Activated CD4-positive, CD25-positive, alpha-beta regulatory T cell (primary cell): ENCODE measurements at regions not wholly inside any gene's neighbourhood (a gene's known extent, or its start where the extent isn't known, plus 50 kb on each side); places are given as distances from the start of the nearest gene placed in this dataset.
A peak's percentile ranks its signal among the peaks of the same experiment; 100 is the strongest.
"Not testable (repeated sequence)": the region's sequence is repeated elsewhere in the genome, so short reads cannot be mapped to it uniquely, and the experiment has no call there.

Experiments used
- DNase-seq, 4 experiments: peaks; one replicate each; lab custom pipeline; 2025; lab: John Stamatoyannopoulos, UW

DNA sequence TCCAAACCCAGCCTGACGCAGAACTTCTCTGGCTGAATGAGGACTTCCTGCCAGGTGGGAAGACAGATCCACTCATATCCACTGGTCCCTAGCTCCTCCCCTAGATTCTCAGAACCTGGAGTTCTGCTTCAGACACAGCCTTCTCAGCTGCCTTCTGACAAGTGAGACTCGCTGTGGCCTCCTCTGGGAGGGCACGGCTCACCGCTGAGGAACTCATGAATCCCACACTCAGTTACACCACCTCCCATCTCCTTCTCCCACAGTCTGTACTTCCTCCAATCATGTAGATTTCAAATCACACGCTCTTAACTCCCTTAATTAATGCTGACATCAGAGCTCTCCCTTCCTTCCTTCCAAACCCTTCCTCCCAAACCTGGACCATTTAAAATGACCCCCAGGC, 86.4 kb upstream of the TMEM45B start:
- no peak for DNase-seq

DNA sequence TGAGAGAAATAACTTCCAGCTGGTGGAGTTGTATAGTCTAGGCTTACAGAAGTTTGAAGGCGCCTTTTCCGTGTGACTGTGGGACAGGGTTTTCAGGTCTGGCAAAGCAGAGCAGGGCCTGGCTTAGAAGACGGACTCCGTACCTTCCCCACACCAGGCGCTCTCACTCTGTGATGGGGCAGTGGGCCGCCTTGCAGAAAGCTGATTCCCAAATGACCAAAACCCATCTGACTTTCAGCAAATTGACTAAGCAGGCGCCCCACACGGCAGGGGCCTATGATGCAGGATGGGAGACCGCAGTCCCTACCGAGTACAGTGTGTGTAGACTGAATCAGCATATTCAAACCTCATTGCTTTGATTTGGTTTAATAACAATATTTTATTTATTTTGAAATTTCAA, 85.8 kb upstream of the TMEM45B start:
- DNase-seq, result no peak

DNA sequence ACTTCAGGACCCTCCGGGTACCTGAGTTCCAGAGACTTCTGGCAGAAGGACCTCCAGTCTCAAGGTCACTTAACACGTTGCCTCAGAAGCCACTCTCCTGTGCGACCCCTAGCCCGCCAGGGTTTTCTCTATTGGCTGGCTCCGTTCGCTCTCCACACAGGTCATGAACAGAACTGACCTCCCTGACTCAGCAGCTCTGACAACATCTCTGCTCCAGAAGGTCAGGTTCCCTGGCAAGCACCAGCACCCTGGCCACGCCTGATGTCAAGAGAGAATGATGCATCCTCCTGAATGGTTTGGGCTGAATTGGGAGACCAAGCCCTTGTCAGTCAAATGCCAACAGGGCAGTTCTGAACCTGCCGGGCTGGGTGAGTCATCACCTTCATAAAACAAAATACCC, 84.3 kb upstream of the TMEM45B start:
- no peak for DNase-seq

DNA sequence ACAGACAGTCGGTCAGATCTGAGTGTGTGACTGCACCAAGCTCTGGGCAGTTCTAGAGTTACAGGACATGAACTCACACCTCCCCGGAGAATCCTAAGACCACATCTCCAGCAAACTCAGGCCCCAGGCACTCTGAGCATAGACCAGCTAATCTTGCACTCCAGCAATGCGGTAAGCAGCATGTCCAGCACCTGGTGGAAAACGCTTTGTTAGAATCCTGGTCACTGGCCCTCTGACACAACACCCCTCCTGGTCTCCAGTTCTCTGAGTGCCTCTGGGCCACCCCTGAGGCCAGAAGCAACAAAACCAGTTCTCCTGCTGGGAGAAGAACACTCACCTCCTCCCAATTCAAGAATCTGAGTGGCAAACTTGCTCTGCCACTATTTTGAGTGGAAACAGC, 82.7 kb upstream of the TMEM45B start:
- DNase-seq, result no peak

DNA sequence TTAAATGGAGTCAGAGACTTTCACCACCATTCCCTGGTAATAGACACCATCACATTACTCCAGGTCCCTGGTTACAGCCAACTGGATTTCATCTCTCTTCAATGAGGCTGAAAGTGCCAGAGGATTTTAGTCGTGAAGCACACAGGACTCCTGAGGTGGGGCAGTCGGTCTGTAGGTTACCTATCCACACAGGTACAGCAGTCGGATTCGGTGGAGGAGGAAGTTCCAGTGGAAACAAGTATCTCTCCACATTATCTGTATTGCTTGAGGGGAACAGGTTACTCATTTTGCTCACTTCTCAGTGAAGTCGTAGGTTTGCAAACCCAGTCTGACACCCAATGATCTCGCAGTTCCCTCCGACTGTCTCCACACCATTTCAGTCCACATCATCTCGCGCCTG, 82.3 kb upstream of the TMEM45B start:
- no peak for DNase-seq

DNA sequence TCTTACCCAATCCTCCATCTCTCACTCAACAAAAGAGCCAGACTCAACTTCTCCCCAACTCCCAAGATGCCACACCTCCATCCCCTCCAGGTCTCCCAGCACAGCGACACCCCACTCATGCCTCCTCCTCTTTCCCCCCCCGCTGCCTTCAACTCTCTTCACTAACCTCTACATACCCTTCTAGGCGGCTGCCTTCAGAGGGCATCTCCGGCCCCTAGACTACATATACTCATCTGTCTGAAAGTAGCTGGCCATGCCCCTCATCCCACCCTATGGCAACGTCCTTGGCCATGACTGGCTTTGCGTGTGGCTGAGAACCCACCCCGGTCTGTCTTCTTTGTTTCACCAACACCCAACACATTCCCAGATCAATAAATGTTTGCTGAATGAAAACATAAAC, 81.7 kb upstream of the TMEM45B start:
- no peak for DNase-seq

DNA sequence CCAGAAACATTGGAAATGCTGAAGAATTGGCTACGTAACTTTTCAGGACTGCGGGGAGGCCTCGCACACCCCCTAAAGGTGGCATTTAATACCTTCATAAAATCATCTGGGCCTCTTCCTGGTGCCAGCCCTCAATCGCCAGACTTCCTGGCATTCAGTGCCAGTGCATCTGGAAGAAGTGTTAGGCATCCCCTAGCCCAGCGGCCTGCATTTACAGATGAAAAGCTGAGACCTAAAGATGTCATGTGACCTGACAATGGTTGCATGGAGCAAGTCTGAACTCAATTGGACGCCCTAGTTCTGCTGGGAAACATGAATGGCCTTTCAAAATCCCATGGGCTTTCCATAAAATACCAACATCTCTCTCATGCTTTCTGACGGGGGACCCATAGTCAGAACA, 81.0 kb upstream of the TMEM45B start:
- no peak for DNase-seq

DNA sequence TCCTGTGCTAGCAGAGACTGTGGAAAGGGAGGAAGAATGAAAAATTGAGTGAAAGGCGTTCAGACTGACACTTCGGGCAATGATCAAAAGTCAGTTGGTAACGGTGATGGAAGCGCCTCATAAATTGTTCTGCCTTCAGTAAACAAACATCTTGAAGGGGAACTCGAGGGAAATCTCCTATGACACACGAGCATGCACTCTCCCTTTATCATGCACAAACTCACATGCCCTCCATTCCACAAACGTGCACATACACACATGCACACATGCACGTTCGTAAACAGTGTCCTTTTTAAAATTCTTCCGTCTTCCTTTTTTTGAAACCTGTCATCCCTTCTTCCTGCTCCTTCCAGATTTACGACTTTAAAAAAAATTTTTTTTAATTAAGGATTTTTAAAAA, 77.8 kb upstream of the TMEM45B start:
- no peak for DNase-seq

DNA sequence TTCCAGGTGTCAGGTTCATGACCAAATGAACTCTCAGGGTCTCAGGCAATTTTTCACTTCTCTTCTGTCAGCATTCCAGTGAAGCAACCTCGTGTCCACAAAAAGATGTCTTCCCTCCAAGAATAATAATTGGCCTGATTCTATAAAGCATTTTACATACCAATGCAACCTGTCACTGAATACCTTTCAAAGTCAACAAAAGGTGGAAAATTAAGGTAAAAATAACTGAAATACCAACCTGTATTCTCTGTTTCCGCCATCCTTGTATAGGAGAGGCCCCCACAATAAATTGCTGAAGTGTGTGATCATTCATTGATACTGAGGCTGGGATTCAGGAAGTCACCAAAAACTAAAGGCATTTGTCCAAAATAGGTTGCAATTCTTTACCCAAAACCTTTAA, 77.4 kb upstream of the TMEM45B start:
- no peak for DNase-seq

DNA sequence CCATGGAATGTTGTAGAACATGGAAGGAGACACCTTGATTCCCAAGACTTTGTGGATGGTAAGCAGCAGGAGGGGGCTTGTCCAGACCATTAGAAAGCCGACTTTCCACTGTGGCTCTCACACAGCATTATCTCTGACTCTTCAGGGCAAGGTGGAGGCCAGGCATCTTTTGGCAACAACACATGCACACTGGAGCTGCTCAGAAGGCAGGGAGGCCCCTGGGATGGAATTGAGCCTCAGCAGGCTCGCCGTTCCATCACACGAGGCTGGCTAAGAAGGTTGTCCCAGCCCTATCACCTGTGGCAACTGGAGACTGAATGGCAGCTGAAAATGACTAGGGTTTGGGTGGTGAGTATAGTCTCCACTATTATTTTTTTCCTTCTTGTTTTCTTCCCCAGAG, 76.3 kb upstream of the TMEM45B start:
- DNase-seq, result no peak

DNA sequence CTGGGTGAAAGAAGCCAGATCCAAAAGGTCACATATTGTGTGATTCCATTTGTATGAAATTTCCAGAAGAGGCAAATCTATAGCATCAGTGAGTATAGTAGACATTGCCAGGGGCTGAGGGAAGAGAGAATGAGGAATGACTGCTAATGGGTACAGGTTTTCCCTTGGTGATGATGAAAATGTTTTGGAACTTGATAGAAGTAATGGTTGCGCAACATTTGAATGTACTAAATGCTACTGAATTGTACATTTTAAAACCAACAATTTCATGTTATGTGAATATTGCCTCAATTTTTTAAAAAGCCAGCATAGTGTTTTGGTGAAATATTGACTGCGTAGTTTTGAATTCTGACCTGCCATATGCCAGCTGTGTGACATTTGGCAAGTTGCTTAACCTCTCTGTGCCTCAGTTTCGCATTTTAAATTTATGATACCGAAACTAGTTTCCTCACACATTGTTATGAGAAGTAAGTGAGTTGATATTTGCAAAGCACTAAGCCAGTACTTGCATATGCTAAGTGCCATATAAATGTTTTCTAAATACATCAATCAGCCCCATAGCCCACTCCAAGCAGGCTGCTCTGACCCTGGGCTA, 75.4 kb upstream of the TMEM45B start:
- no peak for DNase-seq

DNA sequence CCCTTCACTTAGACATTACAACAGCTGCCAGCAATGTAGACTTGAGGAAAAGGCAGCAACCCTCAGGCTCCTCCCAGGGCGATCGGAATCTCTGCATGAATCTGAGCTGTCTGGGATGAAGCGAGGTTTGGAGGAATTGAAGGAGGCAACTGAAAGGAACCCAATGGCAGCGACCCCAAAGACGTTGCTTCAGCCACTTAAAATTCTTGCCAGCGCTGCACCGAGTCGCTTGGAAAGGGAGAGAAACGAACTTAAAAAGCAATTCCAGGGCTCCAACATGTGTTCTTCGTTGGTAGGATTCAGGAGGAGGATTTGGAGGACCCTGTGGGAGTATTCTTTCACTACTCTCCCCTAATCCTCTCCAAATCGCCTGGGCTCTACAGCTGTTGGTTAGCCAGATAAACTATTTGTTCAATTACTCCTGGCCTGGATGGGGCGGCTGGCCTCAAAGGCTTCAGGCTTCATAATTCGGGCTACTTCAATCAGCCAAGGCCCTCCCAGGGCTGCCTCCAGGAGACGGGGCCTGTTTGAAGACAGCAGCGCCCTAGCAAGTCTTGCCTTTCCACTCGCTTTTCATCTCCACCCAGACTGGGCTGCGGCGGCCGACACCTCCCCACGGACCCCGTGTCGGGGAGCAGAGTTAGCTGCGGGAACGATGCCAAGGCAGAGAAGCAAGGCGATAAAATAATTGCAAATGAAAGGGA, 72.4 kb upstream of the TMEM45B start:
- no peak for DNase-seq

DNA sequence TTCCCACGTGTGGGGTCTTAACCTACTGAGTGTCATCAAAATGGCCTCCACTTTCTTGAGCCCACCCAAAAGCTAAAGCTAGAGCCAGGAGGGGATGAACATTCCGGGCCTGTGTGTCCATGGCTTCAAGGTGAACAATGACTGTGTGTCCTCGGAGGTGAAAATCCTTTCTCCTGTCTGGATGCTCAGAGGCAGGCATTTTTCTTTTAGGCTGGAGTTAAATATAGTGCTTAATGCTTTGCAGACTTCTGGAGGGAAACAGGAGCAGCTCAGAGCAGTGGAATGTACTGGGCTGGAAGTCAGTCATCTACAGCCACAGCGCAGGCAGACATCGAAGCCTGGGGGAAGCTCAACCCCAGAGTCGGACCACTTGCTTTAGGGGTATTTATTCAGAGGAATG, 68.6 kb upstream of the TMEM45B start:
- DNase-seq, result no peak

DNA sequence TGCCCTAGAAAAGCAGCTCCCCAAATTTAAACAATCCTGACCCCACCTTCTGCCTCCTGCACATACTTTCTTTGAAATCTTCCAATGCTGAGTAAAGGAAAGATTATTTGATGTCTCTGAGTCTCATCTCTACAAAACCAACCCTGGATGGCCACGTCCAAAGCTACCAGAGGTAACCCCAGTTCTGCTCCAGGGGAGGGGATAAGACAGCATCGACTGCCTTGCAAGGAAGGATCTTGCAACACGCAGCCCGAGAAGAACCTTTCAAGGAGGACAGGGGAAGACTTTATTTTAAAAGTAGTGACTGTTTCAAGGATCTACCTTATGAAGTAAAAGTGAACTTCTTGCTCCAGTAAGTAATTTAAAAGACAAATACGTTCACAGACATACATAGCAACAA, 66.5 kb upstream of the TMEM45B start:
- DNase-seq, result no peak

DNA sequence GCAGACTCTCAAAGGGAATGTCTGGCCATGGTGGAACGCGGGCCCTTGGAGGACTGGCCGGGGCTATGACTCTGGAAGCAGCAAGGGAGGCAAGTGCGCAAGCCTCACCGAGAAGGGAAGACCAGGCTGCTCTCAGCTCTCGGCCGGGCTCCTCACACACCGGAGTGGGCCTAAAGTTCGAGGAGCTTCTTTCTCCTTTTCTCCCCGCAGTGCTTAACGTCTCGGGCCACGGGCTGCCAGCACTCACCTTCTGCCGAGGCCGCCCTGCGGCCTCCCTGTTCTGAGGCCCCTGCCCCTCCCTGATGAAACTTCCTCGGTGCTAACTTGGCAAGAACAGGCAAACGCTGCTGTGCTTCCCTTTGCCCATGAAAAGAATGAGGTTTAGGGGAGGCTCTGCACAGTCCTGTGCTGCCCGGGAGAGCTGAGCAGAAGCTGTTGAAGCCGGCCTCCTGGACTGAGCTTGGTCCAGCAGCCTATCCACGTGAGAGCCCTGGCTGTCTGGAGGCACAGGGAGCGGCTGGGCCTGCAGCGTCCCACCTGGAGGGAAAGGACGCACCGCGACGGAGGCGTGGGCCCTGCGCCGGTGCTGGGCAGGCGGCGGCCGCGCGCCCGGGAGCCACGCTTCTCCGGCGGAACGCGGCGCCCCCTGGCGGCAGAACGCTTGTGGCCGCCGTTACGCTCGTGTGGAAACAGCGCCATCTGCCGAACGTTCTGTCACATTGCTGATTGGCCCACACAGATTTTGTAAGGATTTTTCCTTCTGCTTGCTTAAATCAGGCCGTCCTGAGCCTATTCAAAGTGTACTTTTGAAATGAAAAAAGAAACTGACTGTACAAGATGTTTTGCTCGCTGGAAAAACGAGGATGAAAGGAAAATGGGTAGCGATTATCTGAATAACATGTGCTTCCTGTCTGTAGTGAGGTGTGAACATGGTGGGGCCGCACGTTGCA, 65.0 kb upstream of the TMEM45B start:
- peak; percentile 48 to 66 (median 62) for DNase-seq

DNA sequence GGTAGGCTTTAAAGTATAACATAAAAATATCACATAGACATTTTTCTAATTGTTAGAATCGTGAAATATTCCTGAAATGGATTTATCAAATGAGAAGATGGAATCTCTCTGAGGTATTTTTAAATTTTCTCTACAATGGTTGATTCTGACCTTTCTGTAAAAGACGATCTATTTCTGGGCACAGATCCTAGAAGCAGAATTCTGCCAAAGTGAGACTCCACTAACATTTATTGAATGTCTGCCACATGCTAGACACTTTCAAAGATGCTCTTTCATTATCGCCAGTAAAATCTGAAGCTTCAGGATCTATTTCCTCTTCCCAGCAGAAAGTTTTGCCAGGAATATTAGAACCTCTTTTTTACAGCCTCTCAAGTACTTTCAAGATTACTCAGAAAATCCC, 64.1 kb upstream of the TMEM45B start:
- no peak for DNase-seq

DNA sequence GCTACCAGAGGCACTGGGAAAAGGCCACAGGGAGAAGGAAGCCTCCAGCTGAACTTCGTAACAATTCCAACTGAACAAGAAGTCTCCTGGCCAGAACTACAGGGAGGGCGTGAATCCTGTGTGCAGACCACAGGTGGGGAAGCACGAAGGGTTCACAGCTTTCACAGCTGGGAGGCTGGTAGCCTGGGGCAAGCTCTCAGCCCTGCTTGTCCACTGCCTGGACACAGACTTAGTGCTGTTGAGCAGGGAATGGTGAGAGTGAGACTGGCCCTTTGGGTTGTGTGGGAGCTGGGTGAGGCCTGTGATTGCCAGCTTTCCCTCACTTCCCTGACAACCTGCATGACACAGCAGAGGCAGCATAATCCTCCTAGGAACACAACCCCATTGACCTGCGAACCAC, 52.1 kb upstream of the TMEM45B start:
- not testable (repeated sequence) for DNase-seq

DNA sequence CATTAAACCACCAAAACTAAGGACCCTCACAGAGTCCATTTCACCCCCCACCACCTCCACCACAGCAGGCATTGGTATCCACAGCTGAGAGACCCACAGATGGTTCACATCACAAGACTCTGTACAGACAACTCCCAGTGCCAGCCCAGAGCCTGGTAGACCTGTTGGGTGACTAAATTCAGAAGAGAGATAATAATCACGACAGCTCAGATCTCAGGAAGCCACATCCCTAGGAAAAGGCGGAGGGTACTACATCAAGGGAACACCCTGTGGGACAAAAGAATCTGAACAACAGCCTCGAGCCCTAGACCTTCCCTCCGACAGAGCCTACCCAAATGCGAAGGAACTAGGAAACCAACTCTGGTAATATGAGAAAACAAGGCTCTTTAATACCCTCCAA, 51.4 kb upstream of the TMEM45B start:
- DNase-seq, result not testable (repeated sequence)
